Aorta (tissue), 5 donors: ENCODE measurements at regions not wholly inside any gene's neighbourhood (a gene's known extent, or its start where the extent isn't known, plus 50 kb on each side); places are given as distances from the start of the nearest gene placed in this dataset.

Experiments used
- ATAC-seq: fragments of 200-7000 bp; cut with Tn5 transposase; one replicate; pipeline ENCODE4 v1.9.1; 2022; ENCODE audit warnings: moderate library complexity; ENCODE audit not compliant: low FRiP score
- DNase-seq, 2 donors: peaks; one replicate each; pipeline ENCODE4 v3.0.0-alpha.2; 2020
- H3K27ac ChIP-seq, 2 donors: one replicate each; pipeline ENCODE4 v1.5.1; 2013; ENCODE audit warnings: low read length in 2 of 2, mild to moderate bottlenecking in 2 of 2, moderate library complexity in 2 of 2, control low read depth in 1 of 2, inconsistent platforms in 1 of 2, low read depth in 1 of 2
- H3K27me3 ChIP-seq, 2 donors: one replicate each; pipeline ENCODE4 v1.6.1; 2013; ENCODE audit warnings: control low read depth in 1 of 2, low read length in 1 of 2, mild to moderate bottlenecking in 1 of 2, moderate library complexity in 1 of 2; ENCODE audit not compliant: insufficient read depth in 2 of 2, control insufficient read depth in 1 of 2
- H3K36me3 ChIP-seq, 2 donors: one replicate each; pipeline ENCODE4 v1.6.1; 2013; ENCODE audit warnings: control low read depth in 1 of 2, low read length in 1 of 2, mild to moderate bottlenecking in 1 of 2; ENCODE audit not compliant: insufficient read depth in 2 of 2, control insufficient read depth in 1 of 2
- H3K4me1 ChIP-seq, 2 donors: one replicate each; pipeline ENCODE4 v1.6.1; 2013; ENCODE audit warnings: low read length in 2 of 2, control low read depth in 1 of 2, mild to moderate bottlenecking in 1 of 2, moderate library complexity in 1 of 2; ENCODE audit not compliant: insufficient read depth in 2 of 2, control insufficient read depth in 1 of 2
- H3K4me3 ChIP-seq, 2 donors: one replicate each; pipeline ENCODE4 v1.5.1; 2013; ENCODE audit warnings: low read length in 2 of 2, control low read depth in 1 of 2, mild to moderate bottlenecking in 1 of 2
- H3K9me3 ChIP-seq: one replicate; pipeline ENCODE4 v1.6.1; 2013; ENCODE audit warnings: mild to moderate bottlenecking, low read length; ENCODE audit not compliant: control insufficient read depth
- WGBS, 2 donors: extraction: QIAGEN DNeasy Blood & Tissue Kit; methylation state at CpG; one replicate each; pipeline ENCODE4 v1.1.7; 2013; 5-methylcytosine and 5-hydroxymethylcytosine counted together
- intact Hi-C, 2 donors: fragments of 100-400 bp; cut with DNase I; formaldehyde crosslinking; loops; one replicate each; pipeline versions ENCODE4 v1.14.2 to v1.15.0; 2022
- donor health status: healthy with polysubstance abuse.
- donor health status: Bipolar disorder and iron deficiency.
- donor health status: DM: no; HTN: no; CAD: no.
- donor health status: DM: no; HTN: no; CAD: no.
- donor health status: DM: yes; HTN: yes; CAD: no.

DNA sequence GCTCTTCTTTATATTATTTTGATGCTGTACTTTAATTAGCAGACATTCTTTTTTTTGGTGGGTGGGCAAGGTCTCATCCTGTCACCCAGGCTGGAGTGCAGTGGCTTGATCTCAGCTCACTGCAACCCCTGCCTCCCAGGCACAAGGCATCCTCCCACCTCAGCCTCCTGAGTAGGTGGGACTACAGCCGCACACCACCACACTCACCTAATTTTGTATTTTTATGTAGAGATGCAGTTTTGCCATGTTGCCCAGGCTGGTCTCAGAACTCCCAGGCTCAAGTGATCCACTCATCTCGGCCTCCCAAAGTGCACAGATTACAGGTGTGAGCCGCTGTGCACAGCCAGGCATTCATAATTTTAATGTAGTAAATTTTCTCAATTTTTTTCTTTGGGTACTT, 608.1 kb downstream of the ZNF385D start:
- ATAC-seq, result no peak
- H3K4me1 ChIP-seq, result no peaks in the 10 kb centered on the region
- H3K9me3 ChIP-seq, result no peaks in the 10 kb centered on the region
- H3K36me3 ChIP-seq, result no peaks in the 10 kb centered on the region
- DNase-seq, result no peak
- no peak overlapping the region for H3K27ac ChIP-seq
- intact Hi-C loops, result no loop called here
- H3K4me3 ChIP-seq, result no peak overlapping the region
- no peaks in the 10 kb centered on the region for H3K27me3 ChIP-seq
- WGBS, 2 donors, result 90 to 92% methylated on average over 3 of the region's 3 CpGs

DNA sequence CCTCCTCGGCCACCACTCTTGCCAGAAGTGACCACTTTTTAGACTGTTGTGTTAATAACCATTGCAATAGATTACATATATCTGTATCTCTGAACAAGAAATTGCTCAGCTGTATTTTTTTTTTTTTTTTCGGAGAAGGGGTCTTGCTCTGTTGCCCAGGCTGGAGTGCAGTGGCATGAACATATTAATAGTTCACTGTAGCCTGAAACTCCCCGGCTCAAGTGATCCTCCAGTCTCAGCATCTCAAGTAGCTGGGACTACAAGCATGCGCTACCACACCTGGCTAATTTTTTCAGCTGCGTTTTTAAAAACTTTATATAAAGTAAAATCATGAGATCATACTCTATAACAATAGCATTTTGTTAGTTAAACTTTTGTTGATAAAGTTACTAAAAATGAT, 609.0 kb downstream of the ZNF385D start:
- H3K27me3 ChIP-seq, result no peaks in the 10 kb centered on the region
- no peaks in the 10 kb centered on the region for H3K36me3 ChIP-seq
- ATAC-seq (no peak), DNase-seq (no peak)
- intact Hi-C loops, result no loop called here
- no peak overlapping the region for H3K4me3 ChIP-seq
- no peak overlapping the region for H3K27ac ChIP-seq
- WGBS, 2 donors, result 76 to 83% methylated on average over 5 of the region's 5 CpGs
- H3K4me1 ChIP-seq, result no peaks in the 10 kb centered on the region
- no peaks in the 10 kb centered on the region for H3K9me3 ChIP-seq

DNA sequence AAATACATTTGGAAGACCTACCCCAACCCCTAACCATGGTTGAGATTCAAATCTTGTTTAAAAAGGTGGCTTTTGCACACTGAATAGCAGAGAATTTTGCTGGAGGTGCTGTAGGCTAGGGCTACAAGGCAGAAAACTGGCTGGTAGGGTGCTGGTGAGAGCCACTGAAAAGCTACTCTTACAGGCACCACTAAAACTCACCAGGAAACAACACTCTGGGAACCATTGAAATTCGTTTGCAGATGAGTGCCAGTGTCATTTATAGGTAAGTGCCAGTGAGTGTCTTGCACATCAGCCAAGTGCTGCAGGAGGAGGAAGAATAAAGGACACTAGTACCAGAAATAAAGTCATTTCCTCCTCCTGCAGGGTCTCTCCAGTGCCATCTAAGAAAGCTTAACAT, 610.2 kb downstream of the ZNF385D start:
- DNase-seq (no peak), ATAC-seq (no peak)
- Histone ChIP-seq H3K4me3 (no peak overlapping the region), H3K4me1 (no peaks in the 10 kb centered on the region), H3K36me3 (no peaks in the 10 kb centered on the region), H3K9me3 (no peaks in the 10 kb centered on the region), H3K27me3 (no peaks in the 10 kb centered on the region), H3K27ac (no peak overlapping the region)
- WGBS, 2 donors, result 21 to 30% methylated on average over 1 of the region's 1 CpG
- intact Hi-C loops, result no loop called here

DNA sequence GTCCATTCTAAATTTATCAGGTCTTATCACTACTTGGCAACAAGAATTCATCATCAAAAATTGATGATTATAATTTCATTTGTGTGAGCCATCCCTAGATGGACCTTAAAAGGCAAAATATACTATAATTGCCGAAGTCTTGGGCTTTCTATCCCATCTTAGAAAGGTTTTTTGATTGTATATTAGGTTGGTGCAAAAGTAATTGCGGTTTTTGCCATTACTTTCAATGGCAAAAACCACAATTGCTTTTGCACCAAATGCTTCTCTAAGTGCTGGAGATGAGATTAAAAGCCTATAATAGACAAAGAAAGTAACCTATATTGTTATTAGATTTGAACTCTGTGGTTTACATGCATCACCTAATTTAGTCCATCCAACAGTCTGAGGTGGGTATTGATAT, 612.9 kb downstream of the ZNF385D start:
- Histone ChIP-seq H3K36me3 (no peaks in the 10 kb centered on the region), H3K27ac (no peak overlapping the region), H3K27me3 (no peaks in the 10 kb centered on the region), H3K9me3 (no peaks in the 10 kb centered on the region), H3K4me1 (no peaks in the 10 kb centered on the region), H3K4me3 (no peak overlapping the region)
- intact Hi-C loops, result no loop called here
- 77 to 82% methylated on average over 2 of the region's 2 CpGs for WGBS, 2 donors
- DNase-seq (no peak), ATAC-seq (no peak)

DNA sequence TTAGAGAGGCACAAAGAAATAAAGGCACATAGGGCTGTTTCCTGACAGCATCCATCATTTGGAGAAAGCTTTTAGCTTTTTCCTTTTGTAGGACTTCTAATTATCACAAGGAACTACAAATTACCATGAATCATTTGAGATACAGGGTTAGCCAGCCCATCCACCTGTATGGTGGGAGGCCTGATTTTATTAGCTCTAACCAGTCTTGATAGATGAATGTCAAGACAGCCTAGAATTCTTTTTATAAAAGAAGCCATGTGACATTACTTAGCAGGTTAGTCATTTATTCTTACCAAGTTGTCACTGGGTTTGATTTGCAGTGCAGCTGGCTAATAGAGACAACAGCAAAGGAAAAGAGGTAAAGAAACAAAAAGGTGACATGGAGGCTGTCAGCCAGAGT, 618.1 kb downstream of the ZNF385D start:
- ATAC-seq (no peak), DNase-seq (no peak)
- no peaks in the 10 kb centered on the region for H3K27me3 ChIP-seq
- intact Hi-C loops, result no loop called here
- H3K4me3 ChIP-seq, result no peak overlapping the region
- H3K36me3 ChIP-seq, result no peaks in the 10 kb centered on the region
- no peak overlapping the region for H3K27ac ChIP-seq
- no peaks in the 10 kb centered on the region for H3K9me3 ChIP-seq
- no peaks in the 10 kb centered on the region for H3K4me1 ChIP-seq

DNA sequence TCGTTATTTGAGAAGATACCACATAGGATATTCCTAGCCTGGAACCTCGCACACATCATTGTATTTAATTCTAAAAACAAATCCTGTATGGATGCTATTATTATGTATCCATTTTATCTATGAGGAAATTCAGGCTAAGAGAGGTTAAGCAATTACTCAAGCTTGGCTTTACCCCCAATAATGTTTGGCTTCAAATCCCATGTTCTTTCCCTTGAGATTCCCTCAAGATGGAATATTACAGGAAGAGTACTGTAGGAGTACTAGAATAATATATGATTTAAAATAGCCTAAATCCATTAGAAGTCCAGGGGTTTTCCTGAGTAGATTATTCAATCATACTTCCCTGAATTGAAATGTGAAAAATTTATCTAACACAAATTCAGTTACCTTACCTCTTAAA, 630.2 kb downstream of the ZNF385D start:
- DNase-seq, result no peak
- no peaks in the 10 kb centered on the region for H3K36me3 ChIP-seq
- H3K4me1 ChIP-seq, result no peaks in the 10 kb centered on the region
- H3K4me3 ChIP-seq, result no peak overlapping the region
- 85 to 88% methylated on average over 2 of the region's 2 CpGs for WGBS, 2 donors
- H3K27ac ChIP-seq, result no peak overlapping the region
- no peaks in the 10 kb centered on the region for H3K27me3 ChIP-seq
- no peak for ATAC-seq
- intact Hi-C loops, result no loop called here
- H3K9me3 ChIP-seq, result peaks cover 2% of the 10 kb centered on the region

DNA sequence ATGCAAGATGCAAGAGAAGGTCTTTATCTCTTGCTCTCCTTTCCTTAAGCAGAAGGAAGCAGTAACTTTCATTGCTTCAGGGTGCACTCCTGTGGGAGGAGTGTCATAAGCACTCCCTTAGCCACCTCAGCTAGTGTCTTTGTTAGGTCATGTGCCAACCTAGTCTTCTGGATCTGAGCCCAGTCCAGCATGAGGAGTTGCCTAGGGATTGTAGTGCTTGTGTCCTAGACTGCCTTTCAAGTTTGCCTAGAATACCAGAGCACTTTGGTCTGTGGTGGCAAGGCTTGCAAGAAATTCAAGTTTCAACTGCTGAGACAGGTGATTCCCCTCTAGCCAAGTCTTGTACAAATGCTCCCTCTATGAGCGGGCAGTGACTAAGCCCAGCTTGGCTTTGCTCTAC, 633.6 kb downstream of the ZNF385D start:
- no peak for ATAC-seq

DNA sequence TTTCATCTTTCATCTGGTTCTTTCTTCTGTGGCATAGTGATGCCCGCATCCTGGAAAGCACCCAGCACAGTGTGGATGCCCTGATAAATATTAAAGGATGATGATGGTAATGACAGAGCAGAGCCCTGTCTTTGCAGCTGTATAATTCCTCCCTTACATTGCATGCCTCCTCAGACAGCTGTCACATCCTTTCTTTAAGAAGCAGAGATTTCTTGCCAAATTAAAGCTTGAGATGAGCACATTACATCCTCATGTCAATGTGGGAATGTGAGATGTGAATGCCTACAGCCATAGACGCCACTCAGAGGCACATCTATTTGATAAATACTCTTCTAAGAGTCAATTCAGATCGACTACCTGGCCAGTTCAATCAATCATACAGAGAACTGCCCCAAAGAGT, 642.0 kb downstream of the ZNF385D start:
- Histone ChIP-seq H3K4me1 (no peaks in the 10 kb centered on the region), H3K9me3 (no peaks in the 10 kb centered on the region), H3K27me3 (no peaks in the 10 kb centered on the region), H3K4me3 (no peak overlapping the region), H3K36me3 (no peaks in the 10 kb centered on the region), H3K27ac (no peak overlapping the region)
- ATAC-seq (no peak), DNase-seq (no peak)
- intact Hi-C loops, result no loop called here
- 69 to 78% methylated on average over 3 of the region's 3 CpGs for WGBS, 2 donors

More for the DNA sequence above, 633.6 kb downstream of the ZNF385D start:
- H3K27me3 ChIP-seq, result no peaks in the 10 kb centered on the region
- no peak for DNase-seq
- no peaks in the 10 kb centered on the region for H3K36me3 ChIP-seq
- H3K4me3 ChIP-seq, result no peak overlapping the region
- H3K9me3 ChIP-seq, result peaks cover 2% of the 10 kb centered on the region
- whole genome bisulfite sequencing, 2 donors, result 43 to 96% methylated on average over 1 of the region's 1 CpG
- intact Hi-C loops, result no loop called here
- no peaks in the 10 kb centered on the region for H3K4me1 ChIP-seq
- no peak overlapping the region for H3K27ac ChIP-seq

DNA sequence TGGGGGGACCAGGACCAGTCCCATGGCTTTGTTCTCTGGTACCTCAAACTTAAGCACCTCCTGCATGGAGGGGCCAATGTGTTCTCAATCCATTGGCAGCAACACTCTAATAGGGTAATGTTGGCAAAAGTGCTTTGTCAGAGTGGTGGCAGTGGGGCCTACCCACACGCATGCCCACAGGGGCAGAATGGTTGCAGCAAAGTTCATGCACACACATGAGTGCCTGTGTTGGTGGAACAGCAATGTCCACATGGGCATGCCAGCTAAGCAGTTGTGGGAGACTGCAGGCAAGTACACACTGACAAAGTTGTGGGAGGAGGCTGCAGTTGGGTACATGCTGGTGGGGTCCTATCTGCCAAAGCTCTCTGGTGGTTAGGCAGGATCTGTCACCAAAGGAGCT, 645.2 kb downstream of the ZNF385D start:
- no peaks in the 10 kb centered on the region for H3K4me1 ChIP-seq
- no peak overlapping the region for H3K27ac ChIP-seq
- H3K36me3 ChIP-seq, result no peaks in the 10 kb centered on the region
- DNase-seq (peak in 1 of 2 donors; percentile 35), ATAC-seq (no peak)
- H3K27me3 ChIP-seq, result no peaks in the 10 kb centered on the region
- intact Hi-C loops, result no loop called here
- H3K9me3 ChIP-seq, result no peaks in the 10 kb centered on the region
- 98 to 100% methylated on average over 1 of the region's 1 CpG for WGBS, 2 donors
- no peak overlapping the region for H3K4me3 ChIP-seq
